ENCODE measurements at regions not wholly inside any gene's neighbourhood (a gene's known extent, or its start where the extent isn't known, plus 50 kb on each side); places are given as distances from the start of the nearest gene placed in this dataset.
"Not testable (repeated sequence)": the region's sequence is repeated elsewhere in the genome, so short reads cannot be mapped to it uniquely, and the experiment has no call there.

GRCh38 chr15:79492065-79492464, 59.9 kb downstream of the MINAR1 start:
- ATAC-seq = no peak

DNA sequence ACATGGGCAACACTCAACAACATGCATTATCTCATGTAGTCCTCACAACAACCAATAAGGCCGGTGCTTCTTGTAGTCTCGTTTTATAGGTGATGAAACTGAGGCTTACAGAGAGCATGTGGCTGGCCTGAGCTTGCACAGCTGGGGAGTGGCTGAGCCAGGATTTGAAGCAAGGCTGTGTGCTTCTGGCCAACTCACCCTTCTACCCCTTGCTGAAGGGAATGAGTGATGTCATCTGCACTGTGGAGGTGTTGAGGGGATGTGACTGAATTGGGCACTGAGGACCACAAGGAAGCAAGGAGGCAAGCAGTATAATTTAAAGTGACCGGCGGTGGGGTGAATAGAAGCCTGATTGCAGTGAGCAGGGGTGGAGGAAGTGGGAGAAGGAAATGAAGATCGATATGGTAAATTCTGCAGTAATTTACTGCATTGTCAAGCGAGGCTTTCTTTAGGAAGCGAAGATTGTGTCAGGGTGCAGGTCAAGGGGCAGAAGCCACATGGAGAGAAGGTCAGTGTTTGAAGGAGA, 62.3 kb downstream of the MINAR1 start:
- ATAC-seq = no peak

- ATAC-seq = no peak
Observed at GRCh38 chr15:79494963-79495755, 63.0 kb downstream of the MINAR1 start.

DNA sequence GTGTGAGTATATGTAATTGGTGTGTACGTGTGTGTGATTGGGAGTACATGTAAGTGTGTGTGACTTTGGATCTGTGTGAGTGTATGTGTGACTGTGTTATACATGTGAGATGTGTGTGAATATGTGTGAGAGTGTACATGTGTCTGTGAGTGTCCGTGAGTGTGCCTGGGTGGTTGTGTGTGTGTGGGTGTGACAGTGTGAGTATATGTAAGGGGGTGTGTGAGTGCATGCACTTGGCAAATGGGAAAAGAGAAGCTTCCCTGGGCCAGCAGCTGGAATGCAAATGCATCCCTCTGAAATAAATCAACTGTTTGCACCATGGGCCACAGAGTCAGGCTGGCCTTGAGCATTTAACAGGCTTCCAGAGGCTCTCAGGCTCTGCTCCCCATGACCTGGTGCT, 63.6 kb downstream of the MINAR1 start:
- ATAC-seq = no peak

DNA sequence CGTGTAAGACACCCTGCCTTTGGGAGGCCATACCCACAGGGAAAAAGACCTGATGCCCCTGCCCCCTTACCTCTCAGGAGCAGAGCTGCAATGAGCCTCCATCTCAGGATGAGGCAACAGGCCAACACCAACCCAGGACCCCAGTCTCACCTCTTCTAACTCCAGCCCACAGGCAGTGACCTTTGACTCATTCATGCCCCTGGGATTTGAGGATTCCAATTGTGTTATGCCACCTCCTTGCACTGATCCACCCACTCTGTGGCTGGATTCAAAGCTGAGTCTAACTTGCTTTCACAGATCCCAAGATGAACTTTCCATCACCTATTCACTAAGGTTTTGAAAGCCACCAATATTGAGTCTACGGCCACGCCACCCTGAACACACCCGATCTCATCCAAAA, 64.7 kb downstream of the MINAR1 start:
- no peak for ATAC-seq

GRCh38 chr15:79501086-79501485, 69.0 kb downstream of the MINAR1 start:
- no peak for ATAC-seq

GRCh38 chr15:79505956-79506355, 73.8 kb downstream of the MINAR1 start:
- no peak for ATAC-seq

DNA sequence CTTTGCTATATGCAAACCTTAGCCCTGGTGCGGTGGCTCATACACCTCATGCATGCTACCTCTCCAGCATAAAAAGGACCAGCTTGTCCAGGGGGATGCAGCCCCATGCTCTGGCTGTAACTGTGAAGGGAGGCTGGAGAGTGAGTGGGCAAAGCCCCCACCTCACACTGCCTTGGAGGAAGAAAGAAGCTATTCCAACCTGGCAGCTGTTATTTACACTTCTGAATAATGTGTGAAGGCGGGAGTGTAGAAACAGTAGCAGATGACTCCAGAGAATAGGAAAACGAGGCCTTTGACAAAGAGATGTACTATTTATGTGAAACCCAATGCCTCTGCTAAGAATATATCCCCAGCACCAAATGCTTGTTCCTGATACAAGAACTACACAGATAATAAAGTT, 80.7 kb downstream of the MINAR1 start:
- ATAC-seq = not testable (repeated sequence)

GRCh38 chr15:79513417-79513816, 81.3 kb downstream of the MINAR1 start:
- no peak for ATAC-seq

DNA sequence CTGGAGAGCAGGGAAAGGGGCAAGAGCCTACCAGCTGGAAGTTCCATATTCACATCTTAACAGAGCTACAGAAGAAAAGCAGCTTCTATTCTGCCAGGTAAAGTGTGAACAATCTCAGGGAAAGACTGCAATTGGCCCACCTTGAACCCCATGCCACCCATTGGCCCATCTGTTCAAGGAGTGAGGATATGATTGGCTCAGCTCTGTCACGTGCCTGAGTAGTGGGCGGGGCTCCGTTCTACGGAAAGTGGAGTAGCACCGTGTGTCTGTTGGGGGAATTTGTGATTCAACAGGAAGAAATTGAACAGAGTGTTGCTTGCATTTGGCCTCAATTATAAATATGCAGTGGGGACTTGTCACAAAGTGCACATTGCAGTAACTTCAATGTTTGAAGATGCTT, 81.8 kb downstream of the MINAR1 start:
- no peak for ATAC-seq

GRCh38 chr15:79515300-79516027, 83.3 kb downstream of the MINAR1 start:
- no peak for ATAC-seq

GRCh38 chr15:79516155-79516554, 84.0 kb downstream of the MINAR1 start:
- ATAC-seq = no peak

- no peak for ATAC-seq
Observed at GRCh38 chr15:79516646-79517045, 84.5 kb downstream of the MINAR1 start.

DNA sequence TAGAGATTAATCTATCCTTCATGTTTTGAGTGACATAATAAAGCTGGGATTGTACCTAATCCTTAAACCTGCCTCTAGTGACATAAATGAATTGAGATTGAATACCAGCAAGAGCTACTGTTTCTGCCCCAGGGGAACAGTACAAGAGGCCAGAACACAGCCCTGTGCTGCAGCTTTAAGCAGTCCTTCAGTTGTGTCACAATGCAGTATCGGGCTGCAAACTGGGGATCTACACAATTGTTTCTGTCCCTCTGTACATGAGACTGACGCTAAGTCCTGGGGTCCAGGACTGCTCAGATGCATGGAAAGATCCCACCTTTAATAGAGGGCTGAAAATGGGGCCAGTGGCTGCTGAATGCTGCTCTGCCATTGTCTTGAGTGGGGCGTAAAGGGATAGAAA, 87.5 kb downstream of the MINAR1 start:
- ATAC-seq = no peak

DNA sequence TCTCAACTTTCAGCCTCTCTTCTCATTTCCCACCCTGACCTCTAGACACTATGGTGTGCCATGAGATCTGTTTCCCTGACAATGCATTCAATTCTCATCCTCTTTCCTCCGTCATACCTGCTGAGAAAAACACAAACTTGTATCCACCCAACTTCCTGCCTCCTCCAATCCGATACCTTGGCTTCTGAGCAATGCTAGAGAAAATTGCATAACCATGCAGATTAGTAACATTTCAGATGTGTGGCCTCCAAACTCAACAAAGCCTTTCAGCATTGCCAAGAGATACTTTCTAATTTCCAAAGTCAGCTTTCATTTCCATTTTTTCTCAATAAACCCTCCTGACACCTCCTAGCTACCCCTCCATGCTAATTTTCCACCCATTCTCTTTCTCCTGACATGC, 88.5 kb downstream of the MINAR1 start:
- no peak for ATAC-seq

DNA sequence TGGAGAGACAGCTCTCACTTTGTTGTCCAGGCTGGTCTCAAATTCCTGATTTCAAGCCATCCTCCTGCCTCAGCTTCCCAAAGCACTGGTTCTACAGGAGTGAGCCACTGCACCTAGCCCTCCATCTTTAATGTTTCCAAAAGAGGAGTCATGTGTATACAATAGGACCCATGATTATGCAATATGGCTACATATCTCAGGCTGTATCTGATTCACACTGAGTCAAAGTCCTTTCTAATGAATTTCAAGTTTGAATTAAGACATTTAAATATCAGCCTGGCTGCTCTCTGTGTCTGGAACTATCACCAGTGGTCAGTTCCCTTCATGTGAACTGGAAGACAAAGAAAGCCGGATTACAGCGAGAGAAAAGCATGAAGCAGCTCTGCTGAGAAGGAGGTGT, 90.5 kb downstream of the MINAR1 start:
- ATAC-seq = no peak

DNA sequence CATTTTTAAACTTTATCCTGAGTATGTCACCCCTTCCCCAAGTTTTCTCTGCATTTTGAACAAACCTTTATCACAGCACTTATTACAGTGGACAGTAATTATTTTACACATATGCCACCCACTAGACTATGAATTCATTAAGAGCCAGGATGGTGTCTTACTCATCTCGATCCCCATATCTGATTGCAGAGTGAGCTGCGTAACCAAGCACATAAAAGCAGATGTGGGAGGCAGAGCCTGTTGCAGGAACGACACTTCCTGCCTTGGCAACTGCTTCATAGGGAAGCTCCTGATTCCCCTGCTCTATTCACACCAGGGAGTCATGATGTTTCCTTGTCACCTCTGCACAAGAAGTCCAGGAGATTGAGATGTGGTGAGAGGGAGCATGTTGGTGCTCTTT, 91.1 kb downstream of the MINAR1 start:
- ATAC-seq = no peak

GRCh38 chr15:79524531-79524930, 92.4 kb downstream of the MINAR1 start:
- no peak for ATAC-seq

DNA sequence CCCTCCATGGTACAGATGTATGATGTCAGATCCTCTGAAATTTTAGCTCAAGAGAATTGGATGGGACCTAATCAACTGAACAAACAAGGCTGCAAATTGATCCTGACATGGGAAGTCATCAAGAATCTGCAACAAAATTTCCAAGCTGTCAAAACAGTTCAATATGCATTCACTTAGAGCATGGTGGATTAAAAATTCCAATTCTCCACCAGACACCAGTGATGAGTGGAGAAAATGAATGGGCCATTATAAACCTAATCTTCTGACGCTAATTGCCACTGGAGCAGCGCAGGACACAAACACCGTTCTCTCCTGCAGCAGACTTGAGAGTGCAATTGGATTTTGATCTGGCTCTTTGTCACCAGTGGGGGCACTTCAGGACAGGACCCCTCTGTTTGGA, 94.2 kb downstream of the MINAR1 start:
- ATAC-seq = no peak

DNA sequence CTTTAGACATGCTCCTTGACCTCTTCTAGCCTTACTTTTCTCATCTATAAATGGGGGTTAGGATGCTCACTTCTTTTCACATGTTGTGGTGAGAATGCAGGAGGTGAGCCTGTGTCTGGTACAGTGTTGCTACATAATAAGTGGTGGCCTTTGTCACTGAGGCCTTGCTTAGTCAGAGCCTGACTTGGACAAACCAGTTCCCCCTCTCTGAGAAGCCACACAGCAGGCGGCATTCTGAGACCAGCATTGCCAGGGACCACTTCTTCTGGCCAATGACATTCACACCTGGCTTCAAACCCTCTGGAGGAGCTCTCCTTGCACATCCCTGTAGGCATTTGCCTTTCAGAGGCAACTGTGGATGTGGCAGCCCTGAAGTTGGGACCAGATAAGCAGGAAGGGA, 95.7 kb downstream of the MINAR1 start:
- ATAC-seq = no peak

DNA sequence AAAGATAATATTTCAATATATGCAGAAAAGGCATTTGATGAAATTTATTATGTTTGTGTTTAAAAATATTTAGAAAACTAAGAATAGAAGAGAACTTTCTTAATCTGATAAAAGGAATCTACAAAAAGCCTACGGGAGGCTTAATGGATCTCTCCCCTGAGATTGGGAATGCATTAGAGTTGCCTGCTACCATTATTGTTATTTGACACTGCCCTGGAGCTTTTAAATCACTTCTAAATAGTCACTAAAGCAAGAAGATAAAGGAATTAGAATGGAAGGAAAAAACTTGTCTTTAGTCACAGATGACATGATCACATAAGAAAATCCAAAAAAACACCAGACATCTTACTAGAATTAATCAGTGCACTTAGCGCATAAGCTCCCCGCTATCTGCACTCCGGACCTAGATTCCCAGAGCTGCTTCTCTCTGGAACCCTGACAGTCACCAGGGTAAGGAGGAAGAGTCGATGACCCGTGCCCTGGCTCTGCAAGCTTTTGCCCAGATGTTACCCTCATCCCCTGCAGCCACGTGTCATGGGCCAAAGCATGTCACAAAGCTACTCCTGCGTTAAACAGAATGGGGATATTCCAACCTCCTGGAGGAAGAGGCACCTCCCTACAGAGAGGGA, 97.1 kb downstream of the MINAR1 start:
- ATAC-seq = no peak

DNA sequence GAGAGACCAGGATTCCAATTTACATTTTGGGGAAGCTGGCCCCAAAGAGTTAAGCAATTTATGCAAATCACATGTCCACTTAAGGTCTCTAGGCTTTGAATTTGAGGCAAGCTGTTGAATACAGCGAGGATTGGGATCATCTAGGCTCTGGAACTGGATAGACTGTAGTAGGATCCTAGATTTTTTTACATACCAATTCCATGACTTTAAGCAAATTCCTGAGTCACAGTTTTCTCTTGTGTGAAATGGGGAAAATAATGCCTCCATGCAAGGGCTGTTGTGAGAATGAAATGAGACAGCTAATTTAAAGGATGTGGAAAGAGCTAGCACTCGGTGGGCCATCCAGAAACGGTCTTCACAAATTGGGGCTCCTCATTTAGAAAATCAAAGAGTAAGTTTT, 103.4 kb downstream of the MINAR1 start:
- no peak for ATAC-seq

DNA sequence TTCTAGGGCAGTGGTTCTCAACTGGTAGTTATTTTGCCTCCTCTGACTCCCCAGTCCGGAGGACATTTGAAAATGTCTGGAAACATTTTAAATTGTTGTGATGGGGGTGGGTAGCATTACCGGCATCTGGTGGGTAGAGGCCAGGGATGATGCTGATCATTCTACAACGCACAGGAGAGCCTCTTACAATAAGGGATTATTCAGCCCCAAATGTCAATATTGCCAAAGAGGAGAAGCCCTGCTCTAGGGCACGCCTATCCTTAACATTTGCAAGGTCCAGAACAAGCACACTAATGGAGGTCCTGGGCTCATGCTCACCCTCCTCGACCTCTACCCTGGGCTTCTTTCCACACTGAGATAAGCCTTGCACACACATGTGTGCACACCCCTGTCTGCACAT, 106.4 kb downstream of the MINAR1 start:
- ATAC-seq = no peak

- no peak for ATAC-seq
Observed at GRCh38 chr15:79539401-79539800, 107.3 kb downstream of the MINAR1 start.

All from esophagus mucosa (tissue), 1 donor.